H1 (cell line): ENCODE measurements at regions not wholly inside any gene's neighbourhood (a gene's known extent, or its start where the extent isn't known, plus 50 kb on each side); places are given as distances from the start of the nearest gene placed in this dataset.

ENCODE experiments used
- CTCF ChIA-PET: fragments of 300-600 bp; sonication (Branson Sonifier 250); formaldehyde crosslinking; loops from one replicate; lab custom pipeline; 2021; ENCODE audit not compliant: partially characterized antibody; lab: Charles Lee
- POLR2A ChIA-PET: fragments of 300-600 bp; sonication (Branson Sonifier 250); formaldehyde crosslinking; loops from one replicate; lab custom pipeline; 2021; ENCODE audit warnings: inconsistent platforms; ENCODE audit not compliant: partially characterized antibody; lab: Charles Lee
- DNase-seq, 2 experiments: peaks; one replicate each; pipeline versions ENCODE4 v3.0.0 to v3.0.0-alpha.2; 2010 to 2022; ENCODE audit warnings: low spot score in 2 of 2, low read depth in 1 of 2, mixed read lengths in 1 of 2
- FAIRE-seq: peaks from 2 replicates; lab custom pipeline; 2011; peaks lifted over from hg19 to GRCh38; lab: Jason Lieb, UNC
- H2AFZ ChIP-seq: 2 replicates; pipeline ENCODE4 v1.8.1; 2012; ENCODE audit warnings: low read length, inconsistent platforms
- H2AK5ac ChIP-seq: 2 replicates; pipeline ENCODE4 v1.6.1; 2013; ENCODE audit warnings: low read depth, low read length
- H2BK120ac ChIP-seq: replicated peaks from 2 replicates; pipeline ENCODE3; 2013; ENCODE audit warnings: low read depth, low read length, inconsistent platforms
- H2BK12ac ChIP-seq: 2 replicates; pipeline ENCODE4 v1.6.1; 2013; ENCODE audit warnings: low read depth, low read length
- H2BK15ac ChIP-seq: 2 replicates; pipeline ENCODE4 v1.6.1; 2013; ENCODE audit warnings: low read length
- H2BK20ac ChIP-seq: 2 replicates; pipeline ENCODE4 v1.6.1; 2013; ENCODE audit warnings: low read length
- H2BK5ac ChIP-seq: 2 replicates; pipeline ENCODE4 v1.6.1; 2013; ENCODE audit warnings: low read depth, low read length
- H3K14ac ChIP-seq: 2 replicates; pipeline ENCODE4 v1.6.1; 2013; ENCODE audit warnings: inconsistent platforms; ENCODE audit not compliant: insufficient read length
- H3K18ac ChIP-seq: 2 replicates; pipeline ENCODE4 v1.6.1; 2013; ENCODE audit warnings: low read length; ENCODE audit errors: extremely low read depth
- H3K23ac ChIP-seq: 2 replicates; pipeline ENCODE4 v1.6.1; 2013; ENCODE audit warnings: inconsistent platforms; ENCODE audit not compliant: insufficient read length
- H3K23me2 ChIP-seq: 2 replicates; pipeline ENCODE4 v1.6.1; 2013; ENCODE audit warnings: low read depth, low read length
- H3K27ac ChIP-seq: 2 replicates; pipeline ENCODE4 v1.6.1; 2011; ENCODE audit warnings: low read depth, low read length, inconsistent platforms
- H3K27me3 ChIP-seq, 4 experiments: replicated peaks in 1 of 4; 1 replicate in 1 of 4; 2 replicates in 3 of 4; pipeline versions ENCODE4 v1.6.1 to v1.8.1; 2011 to 2013; ENCODE audit warnings: low read length in 3 of 4, mild to moderate bottlenecking in 3 of 4, inconsistent platforms in 2 of 4, mixed read lengths in 2 of 4, moderate library complexity in 1 of 4; ENCODE audit not compliant: control insufficient read depth in 3 of 4, insufficient read depth in 3 of 4; ENCODE audit errors: extremely low read depth in 1 of 4
- H3K36me3 ChIP-seq, 4 experiments: 2 replicates each; pipeline versions ENCODE4 v1.6.1 to v1.8.1; 2011 to 2013; ENCODE audit warnings: mild to moderate bottlenecking in 4 of 4, low read length in 3 of 4, moderate library complexity in 2 of 4, control low read depth in 1 of 4, inconsistent platforms in 1 of 4; ENCODE audit not compliant: insufficient read depth in 4 of 4, control insufficient read depth in 2 of 4
- H3K4ac ChIP-seq: replicated peaks from 2 replicates; pipeline ENCODE3; 2013; ENCODE audit warnings: low read length, low read depth, mixed read lengths, inconsistent platforms; ENCODE audit not compliant: insufficient read length
- H3K4me1 ChIP-seq, 4 experiments: replicated peaks in 1 of 4; 1 replicate in 1 of 4; 2 replicates in 3 of 4; pipeline versions ENCODE4 v1.6.1 to v1.8.1; 2011 to 2013; ENCODE audit warnings: low read length in 3 of 4, inconsistent platforms in 2 of 4, mixed read lengths in 1 of 4; ENCODE audit not compliant: insufficient read depth in 4 of 4, control insufficient read depth in 3 of 4
- H3K4me2 ChIP-seq, 2 experiments: 2 replicates each; pipeline versions ENCODE4 v1.6.1 to v1.8.1; 2011 to 2013; ENCODE audit warnings: low read depth in 2 of 2, low read length in 2 of 2, control low read depth in 1 of 2, inconsistent platforms in 1 of 2, mild to moderate bottlenecking in 1 of 2; ENCODE audit not compliant: insufficient read depth in 1 of 2
- H3K4me3 ChIP-seq, 4 experiments: fragments of 200-600, 300-600 bp in 1 of 4; sonication (generic), shearing (Covaris generic), sonication (Bioruptor Twin) in 1 of 4; 2 replicates each; pipeline versions ENCODE4 v1.5.1 to v1.8.1; 2011 to 2016; ENCODE audit warnings: low read length in 4 of 4, low read depth in 3 of 4, control low read depth in 2 of 4, inconsistent platforms in 2 of 4, mild to moderate bottlenecking in 2 of 4, mixed read lengths in 1 of 4, moderate library complexity in 1 of 4; ENCODE audit not compliant: insufficient read depth in 2 of 4; ENCODE audit errors: extremely low read depth in 1 of 4
- H3K56ac ChIP-seq: replicated peaks from 2 replicates; pipeline ENCODE3; 2013; ENCODE audit warnings: low read depth, mild to moderate bottlenecking, mixed read lengths, low read length, inconsistent platforms; ENCODE audit not compliant: insufficient read length
- H3K79me1 ChIP-seq: 2 replicates; pipeline ENCODE4 v1.6.1; 2013; ENCODE audit warnings: low read depth, low read length, control low read depth
- H3K79me2 ChIP-seq, 2 experiments: 2 replicates each; pipeline versions ENCODE4 v1.6.1 to v1.8.1; 2012 to 2013; ENCODE audit warnings: low read length in 2 of 2, mild to moderate bottlenecking in 2 of 2, inconsistent platforms in 1 of 2; ENCODE audit not compliant: insufficient read depth in 2 of 2, control insufficient read depth in 1 of 2
- H3K9ac ChIP-seq, 4 experiments: replicated peaks in 1 of 4; 1 replicate in 1 of 4; 2 replicates in 3 of 4; pipeline versions ENCODE4 v1.6.1 to v1.8.1; 2011 to 2013; ENCODE audit warnings: low read depth in 3 of 4, low read length in 3 of 4, control low read depth in 2 of 4, mild to moderate bottlenecking in 2 of 4, moderate library complexity in 2 of 4, inconsistent platforms in 1 of 4; ENCODE audit errors: extremely low read depth in 1 of 4
- H3K9me3 ChIP-seq, 2 experiments: 2 replicates each; pipeline versions ENCODE4 v1.6.1 to v1.8.1; 2012 to 2013; ENCODE audit warnings: mild to moderate bottlenecking in 2 of 2, moderate library complexity in 2 of 2, control low read depth in 1 of 2, inconsistent platforms in 1 of 2, low read depth in 1 of 2, low read length in 1 of 2, mixed read lengths in 1 of 2; ENCODE audit not compliant: insufficient read depth in 2 of 2
- H4K20me1 ChIP-seq, 2 experiments: replicated peaks in 1 of 2; 2 replicates each; pipeline versions ENCODE3 to v1.8.1; 2011 to 2013; ENCODE audit warnings: inconsistent platforms in 2 of 2, low read length in 2 of 2, mild to moderate bottlenecking in 1 of 2; ENCODE audit not compliant: insufficient read depth in 2 of 2, control insufficient read depth in 1 of 2
- H4K5ac ChIP-seq: 2 replicates; pipeline ENCODE4 v1.6.1; 2013; ENCODE audit warnings: low read length, low read depth, mixed read lengths, inconsistent platforms; ENCODE audit not compliant: insufficient read length
- H4K8ac ChIP-seq: 2 replicates; pipeline ENCODE4 v1.8.0; 2013; ENCODE audit warnings: mild to moderate bottlenecking, moderate library complexity, low read length, inconsistent platforms; ENCODE audit not compliant: insufficient read depth; ENCODE audit errors: extremely low read depth
- H4K91ac ChIP-seq: replicated peaks from 2 replicates; pipeline ENCODE3; 2013; ENCODE audit warnings: low read length, mixed read lengths, inconsistent platforms; ENCODE audit not compliant: insufficient read length
- ATF3 ChIP-seq: IDR thresholded peaks from 2 replicates; pipeline ENCODE4 v1.6.1; 2011; ENCODE audit warnings: low read depth, mild to moderate bottlenecking, low read length; ENCODE audit not compliant: insufficient read depth
- CEBPB ChIP-seq: IDR thresholded peaks from 2 replicates; pipeline ENCODE4 v1.6.1; 2012; ENCODE audit warnings: low read depth, low read length
- CHD2 ChIP-seq: IDR thresholded peaks from 2 replicates; pipeline ENCODE4 v1.6.1; 2012; ENCODE audit warnings: low read length, improper control_type of control experiment
- EGR1 ChIP-seq: IDR thresholded peaks from 2 replicates; pipeline ENCODE4 v1.6.1; 2011; ENCODE audit warnings: low read depth, low read length, borderline replicate concordance
- EZH2 ChIP-seq: fragments of 200-600 bp; sonication (generic); IDR thresholded peaks from 2 replicates; pipeline ENCODE4 v1.7.1; 2012; ENCODE audit warnings: low read depth, mild to moderate bottlenecking, moderate library complexity, low read length, inconsistent platforms; ENCODE audit not compliant: severe bottlenecking
- FOSL1 ChIP-seq: IDR thresholded peaks from 2 replicates; pipeline ENCODE4 v1.6.1; 2011; ENCODE audit warnings: mild to moderate bottlenecking, low read depth, low read length, moderate library complexity; ENCODE audit not compliant: insufficient read depth
- HDAC6 ChIP-seq: IDR thresholded peaks from one replicate; pipeline ENCODE4 v1.7.1; 2012; ENCODE audit warnings: low read depth, mild to moderate bottlenecking, inconsistent platforms, low read length, moderate library complexity
- NANOG ChIP-seq: IDR thresholded peaks from 2 replicates; pipeline ENCODE4 v1.6.1; 2011; ENCODE audit warnings: low read length, low read depth, mild to moderate bottlenecking, inconsistent platforms; ENCODE audit not compliant: insufficient read depth, poor library complexity, severe bottlenecking
- RFX5 ChIP-seq: IDR thresholded peaks from 2 replicates; pipeline ENCODE4 v1.6.1; 2011; ENCODE audit warnings: low read depth, low read length, improper control_type of control experiment, borderline replicate concordance
- SIRT6 ChIP-seq: IDR thresholded peaks from one replicate; pipeline ENCODE4 v1.7.1; 2012; ENCODE audit warnings: low read length, inconsistent platforms
- TAF1 ChIP-seq: IDR thresholded peaks from 2 replicates; pipeline ENCODE4 v1.6.1; 2011; ENCODE audit warnings: mild to moderate bottlenecking, low read depth, low read length
- TAF7 ChIP-seq: optimal IDR thresholded peaks from 2 replicates; pipeline ENCODE3; 2011; ENCODE audit warnings: low read depth, mild to moderate bottlenecking, inconsistent platforms, low read length, moderate library complexity, borderline replicate concordance
- YY1 ChIP-seq: IDR thresholded peaks from 2 replicates; pipeline ENCODE4 v1.6.1; 2011; ENCODE audit warnings: low read depth, mild to moderate bottlenecking, low read length
- WGBS, 2 experiments: shearing (Covaris generic) in 1 of 2; methylation state at CpG; one replicate each; pipeline versions ENCODE4 v1.1.6 to v1.1.7; 2013 to 2015; ENCODE audit warnings: low lambda C conversion rate in 2 of 2, mixed read lengths in 2 of 2, inconsistent platforms in 1 of 2, low coverage in 1 of 2, missing lambda C conversion rate in 1 of 2; ENCODE audit not compliant: insufficient replicate concordance in 2 of 2, insufficient coverage in 1 of 2, insufficient read length in 1 of 2; ENCODE audit errors: extremely low coverage in 1 of 2, missing lambda C conversion rate in 1 of 2; 5-methylcytosine and 5-hydroxymethylcytosine counted together

- ChIA-PET POLR2A (no interaction called here), CTCF (interaction anchor here (0.6 to 1.4 kb wide), 2 partner anchors 152 to 942 kb away, joined by 3 to 4 read pairs; no protein-coding TSS in a partner anchor)
- H4K20me1 ChIP-seq = peaks cover 0 to 2% of the 10 kb centered on the region in 2 experiments
- DNase-seq = no peak
- H2BK5ac ChIP-seq = no peak overlapping the region
- no peaks in the 10 kb centered on the region for H3K79me2 ChIP-seq
- no peak overlapping the region for H3K14ac ChIP-seq
- no peaks in the 10 kb centered on the region; a peak in 1 of 7 replicates for H3K27me3 ChIP-seq
- no peak overlapping the region for H2BK15ac ChIP-seq
- no peak overlapping the region for H4K5ac ChIP-seq
- H3K56ac ChIP-seq = no peak overlapping the region
- no peak overlapping the region for H2BK120ac ChIP-seq
- H3K4ac ChIP-seq = no peak overlapping the region
- no peak overlapping the region for H3K4me3 ChIP-seq
- no peak overlapping the region for H2AFZ ChIP-seq
- H3K23ac ChIP-seq = no peak overlapping the region
- H4K91ac ChIP-seq = no peak overlapping the region
- no peaks in the 10 kb centered on the region for H3K79me1 ChIP-seq
- no peak for FAIRE-seq
- H3K18ac ChIP-seq = no peak overlapping the region
- no peak overlapping the region for H2BK12ac ChIP-seq
- H3K9me3 ChIP-seq = peaks cover 2 to 4% of the 10 kb centered on the region in 2 experiments; a peak in 1 of 4 replicates
- no peaks in the 10 kb centered on the region for H3K36me3 ChIP-seq
- H3K4me1 ChIP-seq = no peaks in the 10 kb centered on the region
- no peak overlapping the region for H3K9ac ChIP-seq
- no peak overlapping the region for H3K4me2 ChIP-seq
- peaks cover 3% of the 10 kb centered on the region; the same call in 1 of the 2 replicates for H3K23me2 ChIP-seq
- no peak overlapping the region for H2AK5ac ChIP-seq
- H3K27ac ChIP-seq = no peak overlapping the region
- no peak overlapping the region for H2BK20ac ChIP-seq
- 91% methylated on average over 12 of the region's 12 CpGs; no CpG with 5 or more reads in 1 of the 2 experiments for WGBS, 2 experiments
- H4K8ac ChIP-seq = no peak overlapping the region
- TF ChIP-seq EZH2 (no peak), TAF7 (no peak), ATF3 (no peak), RFX5 (no peak), YY1 (no peak), FOSL1 (no peak), CEBPB (no peak), CHD2 (no peak), NANOG (no peak), TAF1 (no peak), SIRT6 (no peak), EGR1 (no peak), HDAC6 (no peak)
Measured at GRCh38 chr15:69628256-69629093, 175.9 kb downstream of the RPLP1 start.
